ENCODE measurements at regions not wholly inside any gene's neighbourhood (a gene's known extent, or its start where the extent isn't known, plus 50 kb on each side); places are given as distances from the start of the nearest gene placed in this dataset.

DNA sequence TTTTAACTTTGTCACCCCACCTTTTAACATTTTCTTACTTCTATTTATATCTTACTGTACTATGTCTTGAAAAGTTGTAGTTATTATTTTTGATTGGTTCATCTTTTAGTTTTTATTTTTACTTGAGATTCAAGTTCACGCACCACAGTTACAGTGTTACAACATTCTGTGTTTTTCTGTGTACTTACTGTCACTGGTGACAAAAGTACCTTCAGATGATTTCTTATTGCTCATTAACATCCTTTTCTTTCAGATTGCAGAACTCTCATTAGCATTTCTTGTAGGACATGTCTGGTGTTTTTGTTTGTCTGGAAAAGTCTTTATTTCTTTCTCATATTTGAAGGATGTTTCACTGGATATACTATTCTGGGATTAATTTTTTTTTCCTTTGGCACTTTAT lies 289.9 kb downstream of the BCAT1 start:
- TF ChIP-seq MAFK (IDR thresholded peaks at IDR 0.05; ENCODE audit: partially characterized antibody) (no peak), REST (IDR thresholded peaks at IDR 0.05) (no peak)
